A549 (cell line): ENCODE measurements at regions not wholly inside any gene's neighbourhood (a gene's known extent, or its start where the extent isn't known, plus 50 kb on each side); places are given as distances from the start of the nearest gene placed in this dataset.

Experiments
- ATAC-seq, 2 experiments: fragments of 200-7000 bp in 1 of 2; fragments of >200 bp in 1 of 2; cut with Nextera tagmentation in 1 of 2; cut with Tn5 transposase in 1 of 2; 3 replicates each; pipeline versions ENCODE4 v1.8.0 to v1.9.1; 2018 to 2020; ENCODE audit warnings: mild to moderate bottlenecking in 1 of 2, moderate library complexity in 1 of 2
- CTCF ChIA-PET: fragments of 300-600 bp; sonication (Branson Sonifier 250); formaldehyde crosslinking; extraction: SDS; loops from one replicate; lab custom pipeline; 2021; ENCODE audit warnings: antibody characterized with exemption, inconsistent platforms; lab: Yijun Ruan, JAX
- POLR2A ChIA-PET: fragments of 350-600 bp; formaldehyde crosslinking; extraction: SDS; loops from one replicate; lab custom pipeline; 2021; ENCODE audit warnings: antibody characterized with exemption, inconsistent platforms; lab: Yijun Ruan, JAX
- DNase-seq, 2 experiments: peaks; one replicate each; pipeline versions ENCODE4 v3.0.0 to v3.0.0-alpha.2; 2011 to 2016; ENCODE audit warnings: low read depth in 1 of 2, low spot score in 1 of 2
- FAIRE-seq: peaks from 2 replicates; lab custom pipeline; 2011; peaks lifted over from hg19 to GRCh38; lab: Jason Lieb, UNC
- H3K27ac ChIP-seq, 2 experiments: fragments of >200 bp; sonication (Bioruptor Twin); formaldehyde crosslinking; 3 replicates each; pipeline ENCODE4 v1.5.1; 2016 to 2017
- H3K4me1 ChIP-seq: fragments of >200 bp; sonication (Bioruptor Twin); formaldehyde crosslinking; 3 replicates; pipeline ENCODE4 v1.6.1; 2016
- H3K4me2 ChIP-seq: fragments of >200 bp; sonication (Bioruptor Twin); formaldehyde crosslinking; 3 replicates; pipeline ENCODE4 v1.6.1; 2016
- H3K4me3 ChIP-seq: fragments of >200 bp; sonication (Bioruptor Twin); formaldehyde crosslinking; 3 replicates; pipeline ENCODE4 v1.5.1; 2016
- H3K9me3 ChIP-seq: fragments of >200 bp; sonication (Bioruptor Twin); formaldehyde crosslinking; 3 replicates; pipeline ENCODE4 v1.6.1; 2016
- BCL3 ChIP-seq: fragments of >200 bp; sonication (Bioruptor Twin); formaldehyde crosslinking; IDR thresholded peaks from 3 replicates; pipeline ENCODE4 v1.6.1; 2016
- BHLHE40 ChIP-seq: IDR thresholded peaks from 2 replicates; pipeline ENCODE4 v1.6.1; 2012; ENCODE audit warnings: low read depth, low read length, inconsistent platforms
- CHD2 ChIP-seq: fragments of 150-350 bp; IDR thresholded peaks from 2 replicates; pipeline ENCODE4 v1.6.1; 2014; ENCODE audit warnings: low read length; ENCODE audit not compliant: partially characterized antibody
- EHMT2 ChIP-seq: fragments of 200-600 bp; sonication (generic); IDR thresholded peaks from 2 replicates; pipeline ENCODE4 v1.6.1; 2016; ENCODE audit warnings: antibody characterized with exemption, low read depth, mild to moderate bottlenecking, moderate library complexity
- ELK1 ChIP-seq: fragments of 150-350 bp; IDR thresholded peaks from 2 replicates; pipeline ENCODE4 v1.6.1; 2014; ENCODE audit warnings: low read depth, mild to moderate bottlenecking, low read length
- FOXS1 ChIP-seq: fragments of 250-450 bp; sonication (Bioruptor Pico); IDR thresholded peaks from 2 replicates; pipeline ENCODE4 v1.5.0; 2020; ENCODE audit warnings: mild to moderate bottlenecking, moderate library complexity
- HDAC2 ChIP-seq: fragments of 200-600 bp; sonication (generic); IDR thresholded peaks from 2 replicates; pipeline ENCODE4 v1.6.1; 2016
- HEYL ChIP-seq: fragments of 250-450 bp; sonication (Bioruptor Pico); IDR thresholded peaks from 2 replicates; pipeline ENCODE4 v1.8.0; 2021; ENCODE audit warnings: mild to moderate bottlenecking, moderate library complexity
- MAFK ChIP-seq: fragments of 450-650 bp; IDR thresholded peaks from 2 replicates; pipeline ENCODE4 v1.6.1; 2014; ENCODE audit not compliant: partially characterized antibody
- NFE2L2 ChIP-seq: fragments of 150-350 bp; conservative IDR thresholded peaks from 2 replicates; pipeline ENCODE4 v1.6.1; 2014; ENCODE audit warnings: low read length
- NR3C1 ChIP-seq: fragments of >200 bp; sonication (Bioruptor Twin); formaldehyde crosslinking; IDR thresholded peaks from 3 replicates; pipeline ENCODE4 v1.6.1; 2017
- POLR2A ChIP-seq: IDR thresholded peaks from 2 replicates; pipeline ENCODE4 v1.6.1; 2012; ENCODE audit warnings: mild to moderate bottlenecking, low read length
- RCOR1 ChIP-seq: fragments of 150-350 bp; IDR thresholded peaks from 2 replicates; pipeline ENCODE4 v1.6.1; 2014; ENCODE audit warnings: antibody characterized with exemption, low read length, low read depth
- RNF2 ChIP-seq: fragments of 200-600 bp; sonication (generic); IDR thresholded peaks from 2 replicates; pipeline ENCODE4 v1.6.1; 2016; ENCODE audit warnings: low read depth, mild to moderate bottlenecking, antibody characterized with exemption, moderate library complexity, borderline replicate concordance
- SREBF2 ChIP-seq: fragments of 450-650 bp; IDR thresholded peaks from 2 replicates; pipeline ENCODE4 v1.6.1; 2014; ENCODE audit warnings: mild to moderate bottlenecking, moderate library complexity
- TP53 ChIP-seq: fragments of 250-450 bp; sonication (Bioruptor Pico); IDR thresholded peaks from 2 replicates; pipeline ENCODE4 v1.5.0; 2021; ENCODE audit warnings: mild to moderate bottlenecking, moderate library complexity
- ZC3H11A ChIP-seq: fragments of 450-650 bp; IDR thresholded peaks from 2 replicates; pipeline ENCODE4 v1.6.1; 2014; ENCODE audit warnings: antibody characterized with exemption, mild to moderate bottlenecking
- ZSCAN20 ChIP-seq: fragments of 250-450 bp; sonication (Bioruptor Pico); IDR thresholded peaks from 2 replicates; pipeline ENCODE4 v1.8.0; 2022; ENCODE audit warnings: mild to moderate bottlenecking, moderate library complexity
- WGBS: methylation state at CpG from one replicate; pipeline ENCODE4 v1.1.6; 2017; ENCODE audit errors: missing lambda C conversion rate; 5-methylcytosine and 5-hydroxymethylcytosine counted together
- TF ChIP-seq, protein P1 (sequence below): fragments of >200 bp; sonication (Bioruptor Twin); formaldehyde crosslinking; IDR thresholded peaks from 3 replicates; pipeline ENCODE4 v1.5.1; 2016

DNA sequence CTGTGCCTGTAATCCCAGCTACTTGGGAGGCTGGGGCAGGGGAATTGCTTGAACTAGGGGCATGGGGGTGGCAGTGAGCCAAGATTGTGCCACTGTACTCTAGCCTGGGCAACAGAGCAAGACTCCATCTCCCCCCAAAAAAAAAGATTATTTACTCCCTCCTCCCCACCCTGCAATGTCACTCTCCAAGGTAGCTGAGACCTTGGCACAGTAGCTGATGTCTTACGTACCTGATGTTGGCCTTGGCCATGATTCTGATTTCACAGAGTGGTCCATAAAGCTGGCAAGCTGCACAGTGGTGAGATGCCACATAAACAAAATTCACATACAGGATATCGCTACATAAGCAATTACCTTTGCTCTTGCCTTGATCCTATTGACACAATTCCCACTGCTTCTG lies 108.5 kb downstream of the CAVIN4 start:
- FAIRE-seq (no peak), DNase-seq (no peak)
- TF ChIP-seq RCOR1: no peak
- TF ChIP-seq FOXS1 (CRISPR knock-in tag): no peak
- no peak for TF ChIP-seq RNF2
- no peak for TF ChIP-seq EHMT2
- TF ChIP-seq POLR2A: no peak
- TF ChIP-seq NR3C1: no peak
- TF ChIP-seq HDAC2: no peak
- TF ChIP-seq, protein P1, sequence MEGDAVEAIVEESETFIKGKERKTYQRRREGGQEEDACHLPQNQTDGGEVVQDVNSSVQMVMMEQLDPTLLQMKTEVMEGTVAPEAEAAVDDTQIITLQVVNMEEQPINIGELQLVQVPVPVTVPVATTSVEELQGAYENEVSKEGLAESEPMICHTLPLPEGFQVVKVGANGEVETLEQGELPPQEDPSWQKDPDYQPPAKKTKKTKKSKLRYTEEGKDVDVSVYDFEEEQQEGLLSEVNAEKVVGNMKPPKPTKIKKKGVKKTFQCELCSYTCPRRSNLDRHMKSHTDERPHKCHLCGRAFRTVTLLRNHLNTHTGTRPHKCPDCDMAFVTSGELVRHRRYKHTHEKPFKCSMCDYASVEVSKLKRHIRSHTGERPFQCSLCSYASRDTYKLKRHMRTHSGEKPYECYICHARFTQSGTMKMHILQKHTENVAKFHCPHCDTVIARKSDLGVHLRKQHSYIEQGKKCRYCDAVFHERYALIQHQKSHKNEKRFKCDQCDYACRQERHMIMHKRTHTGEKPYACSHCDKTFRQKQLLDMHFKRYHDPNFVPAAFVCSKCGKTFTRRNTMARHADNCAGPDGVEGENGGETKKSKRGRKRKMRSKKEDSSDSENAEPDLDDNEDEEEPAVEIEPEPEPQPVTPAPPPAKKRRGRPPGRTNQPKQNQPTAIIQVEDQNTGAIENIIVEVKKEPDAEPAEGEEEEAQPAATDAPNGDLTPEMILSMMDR: no peak
- no peak for TF ChIP-seq BHLHE40

DNA sequence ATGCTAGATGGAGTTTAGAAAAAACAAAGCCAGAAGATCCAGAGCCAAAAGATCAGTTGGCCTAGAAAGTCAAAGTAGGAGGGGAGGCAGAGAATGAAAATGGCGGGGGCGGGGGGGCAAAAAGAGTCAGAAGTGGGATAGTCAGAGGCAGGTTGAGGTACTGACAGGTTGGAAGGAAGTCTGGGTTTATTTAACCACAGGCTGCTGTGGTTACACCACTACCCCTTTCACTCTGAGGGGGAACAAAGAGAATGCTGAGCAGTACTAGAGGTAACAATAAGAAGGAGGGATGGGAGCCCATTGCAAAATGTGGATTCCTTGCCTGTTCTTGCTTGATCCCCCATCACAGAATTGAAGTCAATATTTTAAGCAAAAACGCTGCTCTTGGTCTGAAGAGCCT lies 111.8 kb downstream of the CAVIN4 start:
- no peak for FAIRE-seq

More for the DNA sequence above, 108.5 kb downstream of the CAVIN4 start:
- no peaks in the 10 kb centered on the region for H3K4me1 ChIP-seq
- ChIA-PET POLR2A (no interaction called here), CTCF (interaction anchor here (1.0 kb wide), 1 partner anchor 520 kb away, joined by 5 read pairs; no protein-coding TSS in a partner anchor)
- H3K4me2 ChIP-seq: no peak overlapping the region
- H3K27ac ChIP-seq: no peak overlapping the region
- no peak for ATAC-seq
- no peaks in the 10 kb centered on the region for H3K9me3 ChIP-seq
- H3K4me3 ChIP-seq: no peak overlapping the region
- WGBS: 59% methylated on average over 2 of the region's 2 CpGs

GRCh38 chr9:100690438-100690837 lies 112.6 kb downstream of the CAVIN4 start:
- FAIRE-seq: no peak
- ChIA-PET CTCF (no interaction called here), POLR2A (no interaction called here)
- Histone ChIP-seq H3K27ac (no peak overlapping the region), H3K4me2 (no peak overlapping the region), H3K9me3 (no peaks in the 10 kb centered on the region), H3K4me3 (no peak overlapping the region), H3K4me1 (no peaks in the 10 kb centered on the region)
- peak; percentile 39 to 60; a peak in 3 of 6 replicates for ATAC-seq
- TF ChIP-seq ZC3H11A (no peak), HEYL (no peak), NFE2L2 (no peak), BCL3 (no peak)
- WGBS: 63% methylated on average over 5 of the region's 5 CpGs
- DNase-seq: no peak

More for the DNA sequence above, 111.8 kb downstream of the CAVIN4 start:
- H3K4me1 ChIP-seq: no peaks in the 10 kb centered on the region
- no peak overlapping the region for H3K4me3 ChIP-seq
- H3K4me2 ChIP-seq: no peak overlapping the region
- DNase-seq (no peak), ATAC-seq (no peak)
- ChIA-PET POLR2A (no interaction called here), CTCF (no interaction called here)
- no peak for TF ChIP-seq SREBF2
- TF ChIP-seq ZSCAN20 (CRISPR knock-in tag): no peak
- no peak for TF ChIP-seq CHD2
- TF ChIP-seq MAFK: no peak
- no peak for TF ChIP-seq TP53 (CRISPR knock-in tag)
- no peak for TF ChIP-seq NFE2L2
- TF ChIP-seq RCOR1: no peak
- no peak for TF ChIP-seq ELK1
- H3K9me3 ChIP-seq: no peaks in the 10 kb centered on the region
- 7% methylated on average over 1 of the region's 3 CpGs for WGBS
- H3K27ac ChIP-seq: no peak overlapping the region
